HCT116 (cell line): ENCODE measurements at regions not wholly inside any gene's neighbourhood (a gene's known extent, or its start where the extent isn't known, plus 50 kb on each side); places are given as distances from the start of the nearest gene placed in this dataset.

Experiments used
- EZH2 ChIP-seq: fragments of 200-600 bp; sonication (generic); IDR thresholded peaks from 2 replicates; pipeline ENCODE4 v1.6.1; 2017; ENCODE audit warnings: antibody characterized with exemption, mixed run types
- EZH2phosphoT487 ChIP-seq: fragments of 200-600 bp; IDR thresholded peaks from 2 replicates; pipeline ENCODE4 v1.6.1; 2018; ENCODE audit warnings: antibody characterized with exemption, borderline replicate concordance
- JUND ChIP-seq: IDR thresholded peaks from 2 replicates; pipeline ENCODE4 v1.6.1; 2012
- MAX ChIP-seq: IDR thresholded peaks from 2 replicates; pipeline ENCODE4 v1.6.1; 2012
- POLR2A ChIP-seq: IDR thresholded peaks from 2 replicates; pipeline ENCODE4 v1.7.0; 2011; ENCODE audit warnings: borderline replicate concordance; ENCODE audit not compliant: insufficient read depth, insufficient read length; ENCODE audit errors: extremely low read depth
- SIN3A ChIP-seq: IDR thresholded peaks from 2 replicates; pipeline ENCODE4 v1.6.1; 2012; ENCODE audit warnings: low read depth
- SP1 ChIP-seq: IDR thresholded peaks from 2 replicates; pipeline ENCODE4 v1.6.1; 2012; ENCODE audit warnings: low read depth
- TF ChIP-seq, protein P1 (sequence below), 3 experiments: fragments of 200-600 bp in 1 of 3; sonication (generic) in 1 of 3; IDR thresholded peaks in 2 of 3; conservative IDR thresholded peaks in 1 of 3; 2 replicates each; pipeline ENCODE4 v1.5.1; 2012 to 2017; ENCODE audit warnings: low read depth in 2 of 3, low read length in 2 of 3, antibody characterized with exemption in 1 of 3, borderline replicate concordance in 1 of 3, control low read depth in 1 of 3, mild to moderate bottlenecking in 1 of 3, mixed read lengths in 1 of 3, mixed run types in 1 of 3, moderate library complexity in 1 of 3; ENCODE audit not compliant: insufficient read depth in 1 of 3

GRCh38 chr16:86868070-86868469 is 289.7 kb downstream of the FOXL1 start:
- TF ChIP-seq POLR2A (no peak), EZH2 (no peak), MAX (no peak), SIN3A (no peak), EZH2phosphoT487 (no peak), SP1 (no peak), JUND (no peak)
- TF ChIP-seq, protein P1, sequence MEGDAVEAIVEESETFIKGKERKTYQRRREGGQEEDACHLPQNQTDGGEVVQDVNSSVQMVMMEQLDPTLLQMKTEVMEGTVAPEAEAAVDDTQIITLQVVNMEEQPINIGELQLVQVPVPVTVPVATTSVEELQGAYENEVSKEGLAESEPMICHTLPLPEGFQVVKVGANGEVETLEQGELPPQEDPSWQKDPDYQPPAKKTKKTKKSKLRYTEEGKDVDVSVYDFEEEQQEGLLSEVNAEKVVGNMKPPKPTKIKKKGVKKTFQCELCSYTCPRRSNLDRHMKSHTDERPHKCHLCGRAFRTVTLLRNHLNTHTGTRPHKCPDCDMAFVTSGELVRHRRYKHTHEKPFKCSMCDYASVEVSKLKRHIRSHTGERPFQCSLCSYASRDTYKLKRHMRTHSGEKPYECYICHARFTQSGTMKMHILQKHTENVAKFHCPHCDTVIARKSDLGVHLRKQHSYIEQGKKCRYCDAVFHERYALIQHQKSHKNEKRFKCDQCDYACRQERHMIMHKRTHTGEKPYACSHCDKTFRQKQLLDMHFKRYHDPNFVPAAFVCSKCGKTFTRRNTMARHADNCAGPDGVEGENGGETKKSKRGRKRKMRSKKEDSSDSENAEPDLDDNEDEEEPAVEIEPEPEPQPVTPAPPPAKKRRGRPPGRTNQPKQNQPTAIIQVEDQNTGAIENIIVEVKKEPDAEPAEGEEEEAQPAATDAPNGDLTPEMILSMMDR (IDR thresholded peaks at IDR 0.05 in 2 of 3, conservative IDR thresholded peaks at IDR 0.05 in 1 of 3; ENCODE audit: borderline replicate concordance in 1 of 3, insufficient read depth in 1 of 3, low read depth in 2 of 3, low read length in 2 of 3): no peak
